ENCODE measurements at regions not wholly inside any gene's neighbourhood (a gene's known extent, or its start where the extent isn't known, plus 50 kb on each side); places are given as distances from the start of the nearest gene placed in this dataset.

GRCh38 chr7:50952544-50952943 lies 169.8 kb upstream of the GRB10 start:
- TF ChIP-seq CTCF (IDR thresholded peaks at IDR 0.05; ENCODE audit: insufficient read depth, low read length, missing control alignments), result no peak
- ChIA-PET POLR2A (no interaction called here), CTCF (no interaction called here)
- H3K4me3 ChIP-seq (ENCODE audit: low read depth, low read length), result no peak overlapping the region
- DNase-seq (ENCODE audit: low read depth, low spot score), result no peak

- POLR2A ChIA-PET, result no interaction called here
- no peak for DNase-seq (ENCODE audit: low read depth, low spot score)
- H3K4me3 ChIP-seq (ENCODE audit: low read depth, low read length), result no peak overlapping the region
- TF ChIP-seq CTCF (IDR thresholded peaks at IDR 0.05; ENCODE audit: insufficient read depth, low read length, missing control alignments), result no peak
- CTCF ChIA-PET, result no interaction called here
Observed at GRCh38 chr7:50952120-50952519, 169.4 kb upstream of the GRB10 start.

GRCh38 chr7:50943482-50943881 lies 160.8 kb upstream of the GRB10 start:
- no peak for TF ChIP-seq CTCF (IDR thresholded peaks at IDR 0.05; ENCODE audit: insufficient read depth, low read length, missing control alignments)
- CTCF ChIA-PET, result interaction anchor here (1.2 to 1.3 kb wide), 2 partner anchors 11 to 58 kb away, joined by 3 read pairs; no protein-coding TSS in a partner anchor
- POLR2A ChIA-PET, result no interaction called here
- DNase-seq (ENCODE audit: low read depth, low spot score), result no peak
- H3K4me3 ChIP-seq (ENCODE audit: low read depth, low read length), result no peak overlapping the region

- POLR2A ChIA-PET, result no interaction called here
Observed at GRCh38 chr7:50941525-50941924, 158.8 kb upstream of the GRB10 start.

GRCh38 chr7:50940621-50941020 lies 157.9 kb upstream of the GRB10 start:
- TF ChIP-seq CTCF (IDR thresholded peaks at IDR 0.05; ENCODE audit: insufficient read depth, low read length, missing control alignments), result no peak
- CTCF ChIA-PET, result no interaction called here
- H3K4me3 ChIP-seq (ENCODE audit: low read depth, low read length), result no peak overlapping the region
- POLR2A ChIA-PET, result no interaction called here
- no peak for DNase-seq (ENCODE audit: low read depth, low spot score)

More at GRCh38 chr7:50941525-50941924, 158.8 kb upstream of the GRB10 start:
- no peak for TF ChIP-seq CTCF (IDR thresholded peaks at IDR 0.05; ENCODE audit: insufficient read depth, low read length, missing control alignments)
- no peak for DNase-seq (ENCODE audit: low read depth, low spot score)
- no peak overlapping the region for H3K4me3 ChIP-seq (ENCODE audit: low read depth, low read length)
- CTCF ChIA-PET, result interaction anchor here (1.2 kb wide), 1 partner anchor 17 kb away, joined by 4 read pairs; no protein-coding TSS in a partner anchor

- no peak for DNase-seq (ENCODE audit: low read depth, low spot score)
- POLR2A ChIA-PET, result no interaction called here
Observed at GRCh38 chr7:50939021-50939420, 156.3 kb upstream of the GRB10 start.

More at GRCh38 chr7:50939021-50939420, 156.3 kb upstream of the GRB10 start:
- TF ChIP-seq CTCF (IDR thresholded peaks at IDR 0.05; ENCODE audit: insufficient read depth, low read length, missing control alignments), result no peak
- no peak overlapping the region for H3K4me3 ChIP-seq (ENCODE audit: low read depth, low read length)
- CTCF ChIA-PET, result interaction anchor here (1.5 kb wide), 1 partner anchor 129 kb away, joined by 4 read pairs; no protein-coding TSS in a partner anchor
